ENCODE measurements at regions not wholly inside any gene's neighbourhood (a gene's known extent, or its start where the extent isn't known, plus 50 kb on each side); places are given as distances from the start of the nearest gene placed in this dataset.

- ChIA-PET POLR2A (no interaction called here), CTCF (no interaction called here)
- H3K27ac Mint-ChIP-seq (ENCODE audit: unreplicated experiment) = no peak overlapping the region
- Histone ChIP-seq H3K4me3 (ENCODE audit: low read depth, low read length) (no peak overlapping the region), H3K27me3 (replicated peaks; ENCODE audit: control insufficient read depth, insufficient read depth, low read length) (no peaks in the 10 kb centered on the region), H3K4me1 (no peaks in the 10 kb centered on the region), H3K36me3 (ENCODE audit: control insufficient read depth, insufficient read depth, low read length) (no peaks in the 10 kb centered on the region), H3K9me3 (no peaks in the 10 kb centered on the region)
- no peaks in the 10 kb centered on the region for H3K4me1 Mint-ChIP-seq (ENCODE audit: low read depth, unreplicated experiment)
- no peak overlapping the region for H3K4me3 Mint-ChIP-seq (ENCODE audit: unreplicated experiment)
- DNase-seq = no peak
- no peaks in the 10 kb centered on the region for H3K36me3 Mint-ChIP-seq (ENCODE audit: insufficient read depth, unreplicated experiment)
- TF ChIP-seq CTCF (IDR thresholded peaks at IDR 0.05; ENCODE audit: insufficient read depth in 1 of 2, low read depth in 1 of 2, low read length in 1 of 2, severe bottlenecking in 1 of 2, unreplicated experiment in 1 of 2) = no peak
- H3K27me3 Mint-ChIP-seq (ENCODE audit: insufficient read depth, unreplicated experiment) = no peaks in the 10 kb centered on the region
- no TSS peak for BruUV-seq (replicated peaks)
- intact Hi-C loops (cut with micrococcal nuclease; ENCODE audit: unreplicated experiment) = no loop called here
- H3K9me3 Mint-ChIP-seq (ENCODE audit: unreplicated experiment) = no peaks in the 10 kb centered on the region
These were observed 417.9 kb downstream of the SH3GL2 start for GRCh38 chr9:17996728-17997127.

DNA sequence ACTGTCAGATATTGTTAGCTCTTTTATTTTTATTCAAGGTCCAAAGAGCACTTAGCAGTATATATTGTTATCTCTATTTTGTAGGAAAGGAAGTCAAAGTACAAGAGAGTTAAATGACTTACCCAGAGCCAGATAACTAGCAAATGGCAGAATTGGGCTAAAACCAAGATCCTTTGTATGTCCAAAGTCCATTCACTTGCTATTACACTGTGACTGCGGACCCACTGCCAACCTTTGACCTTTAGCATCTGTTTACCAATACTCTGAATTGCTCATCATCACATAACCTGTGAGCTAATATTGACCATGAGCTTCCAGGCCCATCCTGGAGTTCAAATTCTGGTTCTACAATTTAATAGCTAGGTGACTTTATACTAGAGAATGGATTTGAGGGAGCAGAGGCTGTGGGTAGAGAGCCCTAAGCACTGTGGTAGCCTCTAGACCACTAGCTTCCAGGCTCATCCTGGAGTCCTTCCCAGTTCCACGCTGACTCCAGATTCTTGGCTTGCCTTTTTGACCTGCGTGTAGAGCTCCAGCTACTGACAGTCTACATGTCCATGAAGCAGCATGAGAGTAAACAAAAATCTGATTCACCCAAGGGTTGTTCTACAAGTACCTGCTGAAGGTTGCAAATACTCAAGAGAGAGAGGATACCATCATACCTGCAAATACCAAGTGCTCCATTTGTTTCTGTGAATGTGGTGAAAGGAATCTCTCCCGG, 424.0 kb downstream of the SH3GL2 start:
- Mint-ChIP-seq H3K9me3 (ENCODE audit: unreplicated experiment) (no peaks in the 10 kb centered on the region), H3K27ac (ENCODE audit: unreplicated experiment) (no peak overlapping the region), H3K4me1 (ENCODE audit: low read depth, unreplicated experiment) (no peaks in the 10 kb centered on the region), H3K4me3 (ENCODE audit: unreplicated experiment) (no peak overlapping the region), H3K36me3 (ENCODE audit: insufficient read depth, unreplicated experiment) (no peaks in the 10 kb centered on the region), H3K27me3 (ENCODE audit: insufficient read depth, unreplicated experiment) (no peaks in the 10 kb centered on the region)
- intact Hi-C loops (cut with micrococcal nuclease; ENCODE audit: unreplicated experiment) = no loop called here
- CTCF ChIA-PET = no interaction called here
- H3K9me3 ChIP-seq = no peaks in the 10 kb centered on the region
- TF ChIP-seq CTCF (IDR thresholded peaks at IDR 0.05; ENCODE audit: insufficient read depth in 1 of 2, low read depth in 1 of 2, low read length in 1 of 2, severe bottlenecking in 1 of 2, unreplicated experiment in 1 of 2) = no peak
- BruUV-seq (replicated peaks) = no TSS peak
- no peaks in the 10 kb centered on the region for H3K36me3 ChIP-seq (ENCODE audit: control insufficient read depth, insufficient read depth, low read length)
- DNase-seq = no peak
- H3K27me3 ChIP-seq (replicated peaks; ENCODE audit: control insufficient read depth, insufficient read depth, low read length) = no peaks in the 10 kb centered on the region
- H3K4me1 ChIP-seq = no peaks in the 10 kb centered on the region
- POLR2A ChIA-PET = no interaction called here
- no peak overlapping the region for H3K4me3 ChIP-seq (ENCODE audit: low read depth, low read length)

DNA sequence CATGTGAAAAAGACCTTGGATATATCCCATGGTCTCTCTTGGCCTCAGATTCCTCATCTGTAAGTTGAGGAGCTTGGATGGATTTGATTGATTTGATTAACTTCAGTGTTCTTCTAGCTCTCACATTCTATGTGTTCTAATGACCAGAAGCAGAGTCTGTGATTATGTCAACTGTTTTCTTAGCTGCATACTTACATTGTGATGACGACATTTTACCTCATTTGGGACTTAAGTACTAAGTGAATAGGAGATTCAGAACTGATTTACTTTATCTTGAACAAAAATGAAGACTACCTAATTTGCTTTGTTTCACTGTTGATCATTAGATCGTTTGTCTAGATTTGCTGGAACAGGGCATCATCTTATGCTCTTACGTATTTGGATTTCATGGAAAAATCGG, 427.7 kb downstream of the SH3GL2 start:
- no peak for TF ChIP-seq CTCF (IDR thresholded peaks at IDR 0.05; ENCODE audit: insufficient read depth in 1 of 2, low read depth in 1 of 2, low read length in 1 of 2, severe bottlenecking in 1 of 2, unreplicated experiment in 1 of 2)
- intact Hi-C loops (cut with micrococcal nuclease; ENCODE audit: unreplicated experiment) = no loop called here
- ChIA-PET POLR2A (no interaction called here), CTCF (no interaction called here)
- DNase-seq = no peak
- Mint-ChIP-seq H3K36me3 (ENCODE audit: insufficient read depth, unreplicated experiment) (no peaks in the 10 kb centered on the region), H3K9me3 (ENCODE audit: unreplicated experiment) (no peaks in the 10 kb centered on the region), H3K4me1 (ENCODE audit: low read depth, unreplicated experiment) (no peaks in the 10 kb centered on the region), H3K27me3 (ENCODE audit: insufficient read depth, unreplicated experiment) (no peaks in the 10 kb centered on the region), H3K4me3 (ENCODE audit: unreplicated experiment) (no peak overlapping the region), H3K27ac (ENCODE audit: unreplicated experiment) (no peak overlapping the region)
- Histone ChIP-seq H3K9me3 (no peaks in the 10 kb centered on the region), H3K4me1 (no peaks in the 10 kb centered on the region), H3K4me3 (ENCODE audit: low read depth, low read length) (no peak overlapping the region), H3K27me3 (replicated peaks; ENCODE audit: control insufficient read depth, insufficient read depth, low read length) (no peaks in the 10 kb centered on the region), H3K36me3 (ENCODE audit: control insufficient read depth, insufficient read depth, low read length) (no peaks in the 10 kb centered on the region)
- no TSS peak for BruUV-seq (replicated peaks)
